A549 (cell line): ENCODE measurements at regions not wholly inside any gene's neighbourhood (a gene's known extent, or its start where the extent isn't known, plus 50 kb on each side); places are given as distances from the start of the nearest gene placed in this dataset.

Experiments used
- CHD4 ChIP-seq: fragments of 200-600 bp; sonication (generic); IDR thresholded peaks from 2 replicates; pipeline ENCODE4 v1.6.1; 2016; ENCODE audit warnings: antibody characterized with exemption, mild to moderate bottlenecking, borderline replicate concordance
- CTCF ChIP-seq: fragments of >200 bp; sonication (Bioruptor Twin); formaldehyde crosslinking; IDR thresholded peaks from 3 replicates; pipeline ENCODE4 v1.5.1; 2016
- E2F6 ChIP-seq: IDR thresholded peaks from 2 replicates; pipeline ENCODE4 v1.6.1; 2012; ENCODE audit warnings: low read depth, borderline replicate concordance
- ELK1 ChIP-seq: fragments of 150-350 bp; IDR thresholded peaks from 2 replicates; pipeline ENCODE4 v1.6.1; 2014; ENCODE audit warnings: low read depth, mild to moderate bottlenecking, low read length
- EP300 ChIP-seq, 2 experiments: fragments of >200 bp; sonication (Bioruptor Twin); formaldehyde crosslinking; IDR thresholded peaks; 2 replicates in 1 of 2; 3 replicates in 1 of 2; pipeline ENCODE4 v1.6.1; 2016 to 2017
- FOSL2 ChIP-seq, 2 experiments: fragments of 450-650 bp in 1 of 2; fragments of >200 bp in 1 of 2; sonication (Bioruptor Twin) in 1 of 2; formaldehyde crosslinking; IDR thresholded peaks; 2 replicates each; pipeline versions ENCODE4 v1.5.0 to v1.6.1; 2016 to 2020; ENCODE audit warnings: mild to moderate bottlenecking in 1 of 2, moderate library complexity in 1 of 2
- HDAC2 ChIP-seq: fragments of 200-600 bp; sonication (generic); IDR thresholded peaks from 2 replicates; pipeline ENCODE4 v1.6.1; 2016
- JUNB ChIP-seq: fragments of >200 bp; sonication (Bioruptor Twin); formaldehyde crosslinking; IDR thresholded peaks from 2 replicates; pipeline ENCODE4 v1.6.1; 2016
- MYC ChIP-seq: IDR thresholded peaks from 2 replicates; pipeline ENCODE4 v1.6.1; 2012; ENCODE audit warnings: mild to moderate bottlenecking, inconsistent platforms, low read length, improper control_type of control experiment, borderline replicate concordance
- NR3C1 ChIP-seq: fragments of >200 bp; sonication (Bioruptor Twin); formaldehyde crosslinking; IDR thresholded peaks from 3 replicates; pipeline ENCODE4 v1.6.1; 2017
- POLR2A ChIP-seq: IDR thresholded peaks from 2 replicates; pipeline ENCODE4 v1.6.1; 2012; ENCODE audit warnings: mild to moderate bottlenecking, low read length
- RNF2 ChIP-seq: fragments of 200-600 bp; sonication (generic); IDR thresholded peaks from 2 replicates; pipeline ENCODE4 v1.6.1; 2016; ENCODE audit warnings: low read depth, mild to moderate bottlenecking, antibody characterized with exemption, moderate library complexity, borderline replicate concordance
- ZSCAN20 ChIP-seq: fragments of 250-450 bp; sonication (Bioruptor Pico); IDR thresholded peaks from 2 replicates; pipeline ENCODE4 v1.8.0; 2022; ENCODE audit warnings: mild to moderate bottlenecking, moderate library complexity

GRCh38 chr4:44842531-44842930 is 116.2 kb upstream of the GNPDA2 start:
- TF ChIP-seq ZSCAN20 (CRISPR knock-in tag): no peak
- TF ChIP-seq POLR2A: no peak
- TF ChIP-seq CTCF: no peak
- no peak for TF ChIP-seq FOSL2 (IDR thresholded peaks at IDR 0.05)
- no peak for TF ChIP-seq FOSL2 (CRISPR knock-in tag; IDR thresholded peaks at IDR 0.05)
- TF ChIP-seq ELK1: no peak
- no peak for TF ChIP-seq MYC
- no peak for TF ChIP-seq RNF2
- TF ChIP-seq HDAC2: no peak
- TF ChIP-seq EP300 (IDR thresholded peaks at IDR 0.05): no peak
- TF ChIP-seq E2F6: no peak
- no peak for TF ChIP-seq JUNB
- TF ChIP-seq NR3C1: no peak
- no peak for TF ChIP-seq CHD4
